DMS 273 (cell line): ENCODE measurements at regions not wholly inside any gene's neighbourhood (a gene's known extent, or its start where the extent isn't known, plus 50 kb on each side); places are given as distances from the start of the nearest gene placed in this dataset.

Experiments used
- DNase-seq: peaks from one replicate; lab custom pipeline; 2025; ENCODE audit not compliant: unreplicated experiment; lab: John Stamatoyannopoulos, UW

DNA sequence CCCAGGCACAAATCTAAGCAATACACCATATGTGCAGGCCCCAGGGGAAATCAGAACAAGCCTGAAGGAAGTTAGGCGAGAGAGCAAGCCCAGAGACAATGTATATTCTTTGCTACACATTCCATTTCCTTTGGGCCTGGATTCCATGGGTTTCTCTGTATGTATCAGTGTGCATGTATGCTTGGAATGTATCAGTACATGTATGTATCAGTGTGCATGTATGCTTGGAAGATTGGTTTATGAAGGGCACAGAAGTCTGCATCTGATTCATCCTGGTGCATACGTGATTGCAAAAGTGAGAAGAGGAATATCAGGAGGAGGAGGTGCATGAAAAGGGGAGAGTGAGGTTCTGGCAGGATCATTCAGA is 232.6 kb upstream of the ANKRD55 start:
- peak; percentile 35 for DNase-seq

GRCh38 chr5:56464935-56465768 is 232.0 kb upstream of the ANKRD55 start:
- DNase-seq = no peak

DNA sequence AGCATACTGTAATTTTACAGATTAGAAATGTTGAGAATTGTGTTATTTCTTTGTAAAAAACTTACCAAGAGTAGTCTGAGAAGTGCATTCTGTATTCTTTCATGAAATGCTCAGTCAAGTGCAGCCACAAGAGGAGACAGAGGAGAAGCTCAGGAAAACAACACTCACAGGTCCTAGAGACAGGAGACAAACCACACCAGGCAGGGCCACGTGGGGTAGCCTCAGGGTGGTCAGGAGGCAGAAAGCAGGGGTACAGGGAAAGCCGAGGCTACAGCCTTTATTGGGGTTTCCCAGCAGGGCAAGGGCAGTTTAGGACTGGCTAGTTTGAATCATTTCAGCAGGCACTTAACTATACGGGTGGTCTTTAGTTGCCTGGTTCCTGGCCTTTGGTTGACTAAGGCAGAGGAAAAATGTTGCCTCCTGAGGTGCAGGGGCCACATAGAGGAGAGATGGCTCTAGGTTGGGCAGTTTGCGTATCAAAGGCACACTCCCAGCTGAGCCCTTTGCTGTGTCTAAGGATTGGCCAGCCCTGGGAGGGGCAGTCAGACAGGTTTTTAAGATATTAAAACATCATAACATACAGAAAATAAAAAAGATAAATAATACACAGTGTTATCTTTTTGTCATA is 230.9 kb upstream of the ANKRD55 start:
- no peak for DNase-seq

DNA sequence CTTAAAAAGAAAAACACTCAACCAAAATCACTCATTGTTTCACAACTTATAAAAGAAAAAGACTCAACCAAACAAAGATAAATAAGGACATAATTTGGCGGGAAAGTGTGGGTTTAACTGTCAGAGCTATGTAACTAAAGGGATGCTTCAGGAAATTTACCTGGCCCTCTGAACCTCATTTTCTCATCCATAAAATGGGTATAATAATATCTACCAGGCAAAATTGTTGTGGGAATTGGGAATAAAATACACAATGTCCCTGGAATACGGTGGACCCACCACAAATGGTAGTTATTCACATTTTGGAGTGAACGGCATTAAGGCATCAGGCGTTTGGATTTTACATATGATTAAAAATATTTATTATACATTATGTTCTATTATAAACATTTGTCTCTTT is 228.5 kb upstream of the ANKRD55 start:
- no peak for DNase-seq

- DNase-seq = no peak
These were observed 227.6 kb upstream of the ANKRD55 start for GRCh38 chr5:56460681-56461191.

GRCh38 chr5:56460195-56460546 is 227.0 kb upstream of the ANKRD55 start:
- DNase-seq = no peak

DNA sequence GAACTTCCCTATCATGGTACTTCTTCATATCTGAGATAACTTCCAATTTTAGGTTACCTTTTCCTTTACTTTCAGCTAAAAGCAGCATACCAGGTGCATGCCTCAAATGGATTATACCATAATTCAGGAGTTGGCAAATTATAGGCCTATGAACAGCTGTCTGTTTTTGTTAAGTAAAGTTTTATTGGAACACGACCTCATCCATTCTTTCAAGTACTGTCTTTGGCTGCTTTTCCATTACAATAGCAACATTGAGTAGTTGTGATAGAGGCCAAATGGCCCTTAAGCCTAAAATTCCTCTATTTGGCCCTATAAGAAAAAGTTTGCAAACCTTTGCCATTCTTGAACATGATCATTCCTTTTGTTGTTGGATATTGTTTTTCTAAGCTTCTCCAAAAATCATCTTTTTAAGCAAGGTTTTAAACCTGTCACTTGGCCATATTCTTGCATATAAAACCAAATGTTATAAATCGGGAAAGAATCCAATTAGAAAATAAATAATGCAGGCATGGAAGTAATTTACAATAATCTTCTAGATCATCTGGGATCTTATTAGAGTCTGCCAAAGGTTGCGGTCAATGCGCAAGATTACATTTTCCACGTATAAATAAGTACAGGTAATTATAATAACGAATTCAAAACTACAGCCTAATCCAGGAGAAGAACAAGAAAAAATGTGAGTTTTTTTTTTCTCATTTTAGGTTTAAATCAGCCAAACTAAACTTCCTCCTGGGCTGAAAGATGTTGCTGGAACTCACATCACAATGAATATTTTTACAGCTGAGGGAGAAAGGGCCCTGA is 226.5 kb upstream of the ANKRD55 start:
- no peak for DNase-seq

GRCh38 chr5:56457887-56458812 is 225.0 kb upstream of the ANKRD55 start:
- no peak for DNase-seq

- DNase-seq = no peak
These were observed 222.9 kb upstream of the ANKRD55 start for GRCh38 chr5:56456002-56456401.

DNA sequence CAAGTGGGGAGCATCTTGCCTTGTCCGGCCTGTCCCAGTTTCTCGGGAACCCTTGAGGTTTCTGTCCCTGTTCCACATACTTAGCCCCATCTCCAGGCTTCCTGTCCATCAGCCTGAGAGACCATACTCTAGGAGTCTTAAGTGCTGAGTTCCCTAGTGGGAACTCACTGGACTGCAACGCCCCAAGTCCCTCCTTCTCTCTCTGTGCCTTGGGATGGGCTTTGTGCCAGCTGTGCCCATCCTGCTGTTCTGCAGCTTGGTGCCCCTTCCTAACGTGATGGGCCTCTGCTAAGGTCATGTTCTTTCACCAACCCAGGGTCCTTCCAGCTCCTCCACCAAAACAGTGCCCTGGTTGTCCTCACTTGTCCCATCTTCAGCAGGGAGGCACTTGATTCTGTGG is 222.3 kb upstream of the ANKRD55 start:
- DNase-seq = no peak

- DNase-seq = no peak
These were observed 221.2 kb upstream of the ANKRD55 start for GRCh38 chr5:56454219-56454862.

DNA sequence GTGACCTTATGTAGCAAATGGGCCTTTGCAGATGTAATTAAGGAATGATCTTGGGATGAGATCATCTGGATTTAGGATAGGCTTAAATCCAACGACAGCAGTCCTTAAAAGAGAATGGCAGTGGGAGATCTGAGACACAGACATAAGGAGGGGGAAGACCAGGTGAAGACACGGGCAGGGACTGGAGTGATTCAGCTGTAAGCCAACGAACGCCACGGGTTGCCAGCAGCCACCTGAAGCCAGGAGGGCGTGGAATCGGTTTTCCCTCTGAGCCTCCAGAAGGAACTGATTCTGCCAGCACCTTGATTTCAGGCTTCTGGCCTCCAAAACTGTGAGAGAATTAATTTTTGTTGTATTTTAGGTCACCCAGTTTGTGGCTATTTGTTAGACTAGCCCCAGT is 218.6 kb upstream of the ANKRD55 start:
- no peak for DNase-seq

- no peak for DNase-seq
These were observed 217.6 kb upstream of the ANKRD55 start for GRCh38 chr5:56450766-56451165.

GRCh38 chr5:56449071-56449640 is 216.0 kb upstream of the ANKRD55 start:
- no peak for DNase-seq

- no peak for DNase-seq
These were observed 214.5 kb upstream of the ANKRD55 start for GRCh38 chr5:56447656-56448055.

DNA sequence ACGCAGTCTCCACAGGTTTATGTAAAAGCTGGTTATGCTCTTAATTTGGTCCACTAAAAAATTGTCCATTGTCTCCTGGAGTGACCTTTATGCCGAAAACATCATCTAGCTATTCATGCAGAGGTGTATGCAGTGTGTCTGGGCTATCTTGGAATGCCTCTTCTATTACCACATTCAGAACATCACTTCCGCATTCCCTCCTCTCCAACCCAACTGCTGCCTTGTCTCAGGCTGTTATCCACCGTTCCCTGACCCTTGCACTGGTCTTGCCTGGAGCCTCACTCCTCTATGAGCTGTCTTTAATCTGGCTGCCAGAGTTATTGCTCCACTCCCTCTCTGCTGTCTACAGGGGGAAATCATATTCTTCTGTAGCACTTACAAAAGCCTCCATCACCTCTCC is 214.1 kb upstream of the ANKRD55 start:
- DNase-seq = no peak

GRCh38 chr5:56446728-56447127 is 213.6 kb upstream of the ANKRD55 start:
- DNase-seq = no peak

DNA sequence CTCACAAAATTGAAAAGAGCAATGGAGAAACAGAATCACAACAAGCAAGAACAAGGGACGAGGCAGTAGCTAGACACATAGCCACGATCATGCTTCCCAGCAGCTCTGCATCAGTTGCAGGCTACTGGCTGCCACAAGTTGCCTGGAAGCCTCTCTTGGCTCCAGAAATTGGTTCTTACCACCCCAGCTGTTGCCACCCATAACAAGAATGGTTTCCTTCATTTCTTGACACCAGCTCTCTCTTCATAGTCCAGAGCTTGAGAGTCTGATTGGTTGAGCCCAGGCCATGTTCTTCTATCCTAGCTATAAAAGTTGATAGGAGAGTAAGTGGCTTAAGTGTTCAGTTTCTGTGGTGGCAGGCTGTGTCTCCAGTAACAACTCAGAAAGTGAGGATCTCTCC is 210.7 kb upstream of the ANKRD55 start:
- no peak for DNase-seq

- no peak for DNase-seq
These were observed 208.0 kb upstream of the ANKRD55 start for GRCh38 chr5:56440871-56441740.
